GM12872 (cell line): ENCODE measurements at regions not wholly inside any gene's neighbourhood (a gene's known extent, or its start where the extent isn't known, plus 50 kb on each side); places are given as distances from the start of the nearest gene placed in this dataset.

ENCODE experiments used
- TF ChIP-seq, protein P1 (sequence below): IDR thresholded peaks from 3 replicates; pipeline ENCODE4 v1.5.1; 2011; ENCODE audit warnings: low read depth, mild to moderate bottlenecking, low read length, moderate library complexity; ENCODE audit not compliant: insufficient read depth

DNA sequence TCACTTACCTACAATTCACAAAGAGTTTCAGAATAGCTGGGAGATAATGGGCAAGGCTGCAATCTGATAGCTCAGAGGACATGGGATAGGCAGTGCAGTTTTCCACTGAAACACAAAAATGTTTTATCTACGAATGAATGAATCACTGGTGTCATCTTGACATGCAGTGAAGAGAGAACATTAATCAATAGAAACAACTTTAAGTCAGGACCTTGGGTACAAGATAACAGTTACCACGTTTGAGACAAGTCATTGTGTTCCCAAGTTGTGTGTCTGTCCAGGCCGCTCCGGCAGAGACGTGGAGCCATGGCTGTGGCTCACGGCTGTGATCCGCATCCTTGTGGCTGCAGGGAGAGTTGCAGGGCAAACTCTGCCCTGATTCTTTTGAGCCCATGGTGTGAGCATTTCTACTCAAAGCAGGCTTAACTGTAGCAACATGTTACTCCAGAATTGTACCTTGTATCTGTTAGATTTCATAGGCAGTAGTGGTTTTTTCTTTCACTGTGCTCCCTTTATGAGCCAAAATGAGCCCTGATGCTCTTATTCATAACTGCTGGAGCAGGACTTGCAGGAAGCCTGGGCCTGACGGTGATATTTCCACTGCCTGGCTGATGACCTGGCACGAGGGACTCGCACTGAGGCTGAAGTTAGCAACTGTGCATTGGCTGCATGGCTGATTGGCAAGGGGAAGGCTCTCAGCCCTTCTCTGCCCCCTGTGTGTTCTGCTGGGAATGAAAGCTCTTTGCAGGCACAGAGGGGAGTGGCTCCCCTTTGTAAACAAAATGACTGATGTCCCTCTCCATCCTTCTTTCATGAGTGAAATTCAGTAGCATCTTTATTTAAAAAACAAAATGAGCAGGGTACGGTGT is 465.2 kb downstream of the AJAP1 start:
- TF ChIP-seq, protein P1, sequence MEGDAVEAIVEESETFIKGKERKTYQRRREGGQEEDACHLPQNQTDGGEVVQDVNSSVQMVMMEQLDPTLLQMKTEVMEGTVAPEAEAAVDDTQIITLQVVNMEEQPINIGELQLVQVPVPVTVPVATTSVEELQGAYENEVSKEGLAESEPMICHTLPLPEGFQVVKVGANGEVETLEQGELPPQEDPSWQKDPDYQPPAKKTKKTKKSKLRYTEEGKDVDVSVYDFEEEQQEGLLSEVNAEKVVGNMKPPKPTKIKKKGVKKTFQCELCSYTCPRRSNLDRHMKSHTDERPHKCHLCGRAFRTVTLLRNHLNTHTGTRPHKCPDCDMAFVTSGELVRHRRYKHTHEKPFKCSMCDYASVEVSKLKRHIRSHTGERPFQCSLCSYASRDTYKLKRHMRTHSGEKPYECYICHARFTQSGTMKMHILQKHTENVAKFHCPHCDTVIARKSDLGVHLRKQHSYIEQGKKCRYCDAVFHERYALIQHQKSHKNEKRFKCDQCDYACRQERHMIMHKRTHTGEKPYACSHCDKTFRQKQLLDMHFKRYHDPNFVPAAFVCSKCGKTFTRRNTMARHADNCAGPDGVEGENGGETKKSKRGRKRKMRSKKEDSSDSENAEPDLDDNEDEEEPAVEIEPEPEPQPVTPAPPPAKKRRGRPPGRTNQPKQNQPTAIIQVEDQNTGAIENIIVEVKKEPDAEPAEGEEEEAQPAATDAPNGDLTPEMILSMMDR, result no peak

DNA sequence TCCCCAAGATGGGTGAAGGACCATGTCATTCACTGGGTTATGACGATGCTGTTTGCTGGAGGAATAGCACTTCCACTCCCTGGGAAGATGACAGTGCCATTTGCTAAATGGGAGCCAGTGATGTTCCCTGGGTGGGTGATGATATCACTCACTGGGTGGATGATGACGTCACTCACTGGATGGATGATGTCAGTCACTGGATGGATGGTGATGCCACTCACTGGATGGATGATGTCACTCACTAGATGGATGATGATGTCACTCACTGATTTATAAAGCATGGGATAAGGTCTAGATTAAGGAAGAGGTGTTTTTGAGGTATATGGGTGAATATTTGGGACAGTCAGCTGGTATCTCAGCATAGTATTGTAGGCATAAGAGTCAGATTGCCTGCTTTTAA is 457.2 kb downstream of the AJAP1 start:
- TF ChIP-seq, protein P1, result no peak

DNA sequence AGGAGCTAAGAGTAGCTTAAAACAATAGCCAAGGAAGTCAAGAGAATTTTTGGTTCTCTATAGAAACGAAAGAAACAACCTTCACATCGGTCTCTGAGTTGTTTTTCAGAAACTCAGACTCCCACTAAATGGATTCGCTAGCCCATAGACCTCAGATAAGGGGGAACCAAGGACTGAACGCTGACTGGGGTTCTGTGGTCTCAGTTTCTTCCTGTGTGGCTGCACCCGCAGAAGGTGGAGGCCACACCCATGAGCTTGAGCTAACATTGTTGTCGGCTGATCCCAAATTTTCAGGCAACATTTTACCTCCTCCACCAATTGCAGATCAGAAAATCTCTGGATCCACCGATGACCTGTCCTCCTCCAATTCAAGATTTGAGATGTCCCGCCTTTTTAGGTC is 456.1 kb downstream of the AJAP1 start:
- TF ChIP-seq, protein P1, result no peak

GRCh38 chr1:5109633-5110032 is 455.2 kb downstream of the AJAP1 start:
- TF ChIP-seq, protein P1, result no peak

DNA sequence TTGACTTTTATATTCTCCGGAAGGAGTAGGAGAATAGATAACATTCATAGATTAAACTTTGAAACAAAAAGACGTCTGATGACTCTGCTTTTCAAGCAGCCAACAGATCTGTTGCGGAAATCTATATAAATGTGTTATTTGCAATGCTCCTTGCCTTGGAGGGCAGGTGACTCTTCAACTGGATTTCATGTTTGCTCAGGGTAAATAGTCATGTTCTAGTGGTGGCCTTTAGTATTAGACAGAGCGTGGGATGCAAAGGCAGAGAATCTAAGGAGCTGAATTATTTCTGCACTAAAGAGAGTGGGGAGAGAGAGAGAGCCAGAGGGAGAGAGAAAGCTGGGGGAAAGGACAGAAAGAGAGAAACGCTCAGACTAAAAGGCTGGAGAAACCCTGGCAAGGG is 454.3 kb downstream of the AJAP1 start:
- TF ChIP-seq, protein P1, result no peak

- TF ChIP-seq, protein P1, result no peak
Measured at GRCh38 chr1:5105744-5106143, 451.3 kb downstream of the AJAP1 start.

DNA sequence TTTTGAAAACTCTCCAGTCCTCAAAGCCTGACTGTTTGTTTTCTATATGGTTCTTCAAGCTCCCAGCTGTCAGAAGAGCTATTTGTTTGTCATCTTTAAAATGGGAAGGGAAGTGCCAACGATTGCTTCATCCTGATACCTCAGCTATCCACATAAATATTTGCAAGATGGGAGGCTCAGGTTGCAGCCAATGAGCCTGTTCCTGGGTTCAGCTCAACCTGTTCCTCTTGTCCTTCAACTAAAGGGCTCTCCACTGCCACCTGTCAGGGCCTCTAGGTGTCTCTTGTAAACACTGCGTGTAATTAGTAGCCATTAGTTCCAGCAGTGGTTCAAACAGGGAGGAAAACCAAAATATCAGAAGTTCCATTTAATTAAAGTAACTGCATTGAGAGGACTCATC is 445.1 kb downstream of the AJAP1 start:
- TF ChIP-seq, protein P1, result no peak
